IMR-90 (cell line): ENCODE measurements at regions not wholly inside any gene's neighbourhood (a gene's known extent, or its start where the extent isn't known, plus 50 kb on each side); places are given as distances from the start of the nearest gene placed in this dataset.

Experiments used
- ATAC-seq: fragments of 200-7000 bp; cut with Tn5 transposase; 2 replicates; pipeline ENCODE4 v1.9.1; 2020; ENCODE audit warnings: low read depth, mild to moderate bottlenecking, moderate library complexity
- BruUV-seq: library from RNA; stranded (reverse); fragments of 400-500 nt; replicated peaks from 2 replicates; lab custom pipeline; 2021; lab: Mats Ljungman, UMichigan
- CTCF ChIA-PET: fragments of 300-600 bp; formaldehyde crosslinking; extraction: SDS; loops from one replicate; lab custom pipeline; 2021; ENCODE audit warnings: antibody characterized with exemption; lab: Yijun Ruan, JAX
- POLR2A ChIA-PET: fragments of 300-600 bp; sonication (Branson Sonifier 250); formaldehyde crosslinking; loops from one replicate; lab custom pipeline; 2022; ENCODE audit warnings: antibody characterized with exemption; ENCODE audit not compliant: unreplicated experiment; lab: Charles Lee
- DNase-seq: peaks from one replicate; pipeline ENCODE4 v3.0.0; 2013
- H2AFZ ChIP-seq: replicated peaks from 2 replicates; pipeline ENCODE3; 2013; ENCODE audit warnings: low read length, mild to moderate bottlenecking; ENCODE audit not compliant: poor library complexity
- H2AK5ac ChIP-seq: 2 replicates; pipeline ENCODE4 v1.6.1; 2013; ENCODE audit warnings: low read depth, low read length, inconsistent platforms
- H2AK9ac ChIP-seq: replicated peaks from 2 replicates; pipeline ENCODE3; 2013; ENCODE audit warnings: mild to moderate bottlenecking, low read depth, low read length, moderate library complexity; ENCODE audit not compliant: poor library complexity
- H2BK120ac ChIP-seq: 2 replicates; pipeline ENCODE4 v1.6.1; 2013; ENCODE audit warnings: low read depth, low read length, inconsistent platforms
- H2BK15ac ChIP-seq: 3 replicates; pipeline ENCODE4 v1.6.1; 2013; ENCODE audit warnings: low read depth, low read length, inconsistent platforms
- H2BK20ac ChIP-seq: 2 replicates; pipeline ENCODE4 v1.6.1; 2013; ENCODE audit warnings: low read depth, mild to moderate bottlenecking, inconsistent platforms, low read length, moderate library complexity
- H2BK5ac ChIP-seq: 2 replicates; pipeline ENCODE4 v1.6.1; 2013; ENCODE audit warnings: mild to moderate bottlenecking, low read depth, low read length, inconsistent platforms; ENCODE audit not compliant: poor library complexity, severe bottlenecking
- H3K14ac ChIP-seq: replicated peaks from 2 replicates; pipeline ENCODE4 v1.6.1; 2013; ENCODE audit warnings: low read depth, low read length, inconsistent platforms
- H3K18ac ChIP-seq: 2 replicates; pipeline ENCODE4 v1.6.1; 2013; ENCODE audit warnings: low read depth, low read length, control low read depth
- H3K23ac ChIP-seq: 2 replicates; pipeline ENCODE4 v1.6.1; 2013; ENCODE audit warnings: low read depth, low read length, inconsistent platforms
- H3K27ac ChIP-seq: 2 replicates; pipeline ENCODE4 v1.5.1; 2013; ENCODE audit warnings: mild to moderate bottlenecking, control low read depth, low read length; ENCODE audit not compliant: insufficient read depth
- H3K27me3 ChIP-seq: 2 replicates; pipeline ENCODE4 v1.6.1; 2013; ENCODE audit warnings: low read length; ENCODE audit not compliant: control insufficient read depth, insufficient read depth
- H3K36me3 ChIP-seq: 2 replicates; pipeline ENCODE4 v1.6.1; 2013; ENCODE audit warnings: low read length, mixed read lengths; ENCODE audit not compliant: control insufficient read depth, insufficient read depth
- H3K4ac ChIP-seq: 2 replicates; pipeline ENCODE4 v1.6.1; 2013; ENCODE audit warnings: low read depth, low read length, inconsistent platforms
- H3K4me1 ChIP-seq: 2 replicates; pipeline ENCODE4 v1.6.1; 2013; ENCODE audit warnings: low read length, mixed read lengths; ENCODE audit not compliant: control insufficient read depth, insufficient read depth
- H3K4me2 ChIP-seq: 2 replicates; pipeline ENCODE4 v1.6.1; 2013; ENCODE audit warnings: low read depth, mild to moderate bottlenecking, control low read depth, low read length, moderate library complexity
- H3K4me3 ChIP-seq: 2 replicates; pipeline ENCODE4 v1.5.1; 2013; ENCODE audit warnings: low read depth, mild to moderate bottlenecking, control low read depth, low read length, moderate library complexity; ENCODE audit not compliant: insufficient read depth
- H3K56ac ChIP-seq: 2 replicates; pipeline ENCODE4 v1.6.1; 2013; ENCODE audit warnings: low read length, inconsistent platforms; ENCODE audit not compliant: insufficient read depth; ENCODE audit errors: extremely low read depth
- H3K79me1 ChIP-seq, 2 experiments: 2 replicates each; pipeline ENCODE4 v1.6.1; 2013; ENCODE audit warnings: low read length in 2 of 2, inconsistent platforms in 1 of 2, low read depth in 1 of 2
- H3K9ac ChIP-seq: 2 replicates; pipeline ENCODE4 v1.6.1; 2013; ENCODE audit warnings: low read depth, low read length, control low read depth
- H3K9me1 ChIP-seq: 2 replicates; pipeline ENCODE4 v1.6.1; 2013; ENCODE audit warnings: low read length, inconsistent platforms; ENCODE audit not compliant: insufficient read depth
- H3K9me3 ChIP-seq: 2 replicates; pipeline ENCODE4 v1.6.1; 2013; ENCODE audit warnings: low read length; ENCODE audit not compliant: control insufficient read depth, insufficient read depth
- H4K20me1 ChIP-seq: 2 replicates; pipeline ENCODE4 v1.6.1; 2013; ENCODE audit warnings: low read length, inconsistent platforms; ENCODE audit not compliant: insufficient read depth
- H4K5ac ChIP-seq: 2 replicates; pipeline ENCODE4 v1.6.1; 2013; ENCODE audit warnings: mild to moderate bottlenecking, low read depth, low read length, control low read depth
- H4K8ac ChIP-seq, 2 experiments: 2 replicates each; pipeline ENCODE4 v1.6.1; 2013; ENCODE audit warnings: low read depth in 2 of 2, low read length in 2 of 2, control low read depth in 1 of 2, inconsistent platforms in 1 of 2
- H4K91ac ChIP-seq: 2 replicates; pipeline ENCODE4 v1.6.1; 2013; ENCODE audit warnings: low read depth, low read length, inconsistent platforms; ENCODE audit not compliant: insufficient read depth
- BHLHE40 ChIP-seq: fragments of 150-350 bp; IDR thresholded peaks from 2 replicates; pipeline ENCODE4 v1.6.1; 2016; ENCODE audit warnings: mild to moderate bottlenecking, low read depth, low read length
- CEBPB ChIP-seq: IDR thresholded peaks from 2 replicates; pipeline ENCODE4 v1.6.1; 2012; ENCODE audit warnings: low read depth, low read length, improper control_type of control experiment
- CHD1 ChIP-seq: IDR thresholded peaks from 2 replicates; pipeline ENCODE4 v1.6.1; 2012; ENCODE audit warnings: low read depth, low read length, improper control_type of control experiment
- ELK1 ChIP-seq: fragments of 150-350 bp; IDR thresholded peaks from 2 replicates; pipeline ENCODE4 v1.6.1; 2016; ENCODE audit warnings: low read depth, mild to moderate bottlenecking, low read length, moderate library complexity, borderline replicate concordance
- MAZ ChIP-seq: IDR thresholded peaks from 2 replicates; pipeline ENCODE4 v1.6.1; 2012; ENCODE audit warnings: low read depth, mild to moderate bottlenecking, low read length, improper control_type of control experiment, moderate library complexity, borderline replicate concordance
- MXI1 ChIP-seq: IDR thresholded peaks from 2 replicates; pipeline ENCODE4 v1.6.1; 2012; ENCODE audit warnings: low read depth, mild to moderate bottlenecking, low read length, moderate library complexity, borderline replicate concordance
- POLR2A ChIP-seq: IDR thresholded peaks from 2 replicates; pipeline ENCODE4 v1.6.1; 2012; ENCODE audit warnings: mild to moderate bottlenecking, low read depth, low read length
- RAD21 ChIP-seq: IDR thresholded peaks from 2 replicates; pipeline ENCODE4 v1.6.1; 2012; ENCODE audit warnings: low read length, improper control_type of control experiment
- RCOR1 ChIP-seq: IDR thresholded peaks from 2 replicates; pipeline ENCODE4 v1.6.1; 2012; ENCODE audit warnings: mild to moderate bottlenecking, low read length, improper control_type of control experiment; ENCODE audit not compliant: insufficient replicate concordance
- SMC3 ChIP-seq: fragments of 150-350 bp; IDR thresholded peaks from 2 replicates; pipeline ENCODE4 v1.6.1; 2016; ENCODE audit warnings: low read depth, mild to moderate bottlenecking, antibody characterized with exemption, low read length, moderate library complexity
- whole genome bisulfite sequencing, 2 experiments: methylation state at CpG; one replicate each; pipeline versions ENCODE4 v1.1.5 to v1.1.7; 2013; ENCODE audit warnings: missing lambda C conversion rate in 2 of 2; ENCODE audit not compliant: insufficient read length in 1 of 2; ENCODE audit errors: extremely low coverage in 2 of 2; 5-methylcytosine and 5-hydroxymethylcytosine counted together
- dilution Hi-C: fragments of 300-500 bp; cut with HindIII; formaldehyde crosslinking; loops from one replicate; pipeline ENCODE4 v1.14.3; 2018; ENCODE audit warnings: low sequenced_read_pairs; ENCODE audit not compliant: unreplicated experiment
- in situ Hi-C: fragments of 300-500 bp; cut with MboI; formaldehyde crosslinking; loops from 3 replicates; pipeline ENCODE4 v1.14.3; 2019; ENCODE audit warnings: low sequenced_read_pairs, inconsistent platforms, mixed read lengths
- intact Hi-C: fragments of 100-400 bp; cut with micrococcal nuclease; formaldehyde crosslinking; loops from 2 replicates; pipeline ENCODE4 v1.10.0; 2022
- TF ChIP-seq, protein P1 (sequence below): fragments of 150-350 bp; IDR thresholded peaks from 2 replicates; pipeline ENCODE4 v1.6.1; 2017; ENCODE audit warnings: mild to moderate bottlenecking, antibody characterized with exemption, low read length, low read depth
- TF ChIP-seq, protein P2 (sequence below): conservative IDR thresholded peaks from 2 replicates; pipeline ENCODE4 v1.5.1; 2012; ENCODE audit warnings: mild to moderate bottlenecking, low read depth, low read length, improper control_type of control experiment

DNA sequence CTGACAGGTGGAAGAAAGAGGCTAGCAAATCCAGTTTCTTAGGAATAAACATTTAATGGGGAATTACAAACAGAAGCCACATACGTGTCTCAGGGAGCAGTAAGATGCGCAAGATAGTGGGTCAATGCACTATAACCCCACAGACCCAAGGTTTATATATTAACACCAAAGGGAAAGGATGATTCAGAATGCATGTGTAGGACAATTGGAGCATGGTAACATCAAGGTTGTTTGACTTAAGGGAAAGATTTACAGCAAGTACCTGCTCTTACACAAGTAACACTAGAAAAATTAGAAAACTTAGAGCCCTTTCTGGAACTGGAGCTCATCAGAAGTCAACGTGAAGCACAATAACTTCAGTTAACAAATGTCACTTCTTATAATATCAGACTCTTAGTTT, 161.1 kb upstream of the ZWINT start:
- H3K9me1 ChIP-seq, result no peaks in the 10 kb centered on the region
- no TSS peak for BruUV-seq
- ChIA-PET CTCF (no interaction called here), POLR2A (no interaction called here)
- no peak overlapping the region for H3K4me3 ChIP-seq
- no peaks in the 10 kb centered on the region for H3K4me1 ChIP-seq
- no peak overlapping the region for H2AK9ac ChIP-seq
- no peak overlapping the region for H3K27ac ChIP-seq
- no peaks in the 10 kb centered on the region for H3K36me3 ChIP-seq
- in situ Hi-C loops, result no loop called here
- H2BK5ac ChIP-seq, result no peak overlapping the region
- no peak overlapping the region for H4K8ac ChIP-seq
- H3K23ac ChIP-seq, result no peak overlapping the region
- DNase-seq (no peak), ATAC-seq (no peak)
- no CpG with 5 or more reads among the region's 3 CpGs for whole genome bisulfite sequencing, 2 experiments
- H3K4me2 ChIP-seq, result no peak overlapping the region
- no peak overlapping the region for H2BK15ac ChIP-seq
- H3K18ac ChIP-seq, result no peak overlapping the region
- no peaks in the 10 kb centered on the region for H4K20me1 ChIP-seq
- no peak overlapping the region for H4K91ac ChIP-seq
- H4K5ac ChIP-seq, result no peak overlapping the region
- H3K9ac ChIP-seq, result no peak overlapping the region
- no peak overlapping the region for H3K14ac ChIP-seq
- H3K79me1 ChIP-seq, result no peaks in the 10 kb centered on the region
- TF ChIP-seq, protein P1, sequence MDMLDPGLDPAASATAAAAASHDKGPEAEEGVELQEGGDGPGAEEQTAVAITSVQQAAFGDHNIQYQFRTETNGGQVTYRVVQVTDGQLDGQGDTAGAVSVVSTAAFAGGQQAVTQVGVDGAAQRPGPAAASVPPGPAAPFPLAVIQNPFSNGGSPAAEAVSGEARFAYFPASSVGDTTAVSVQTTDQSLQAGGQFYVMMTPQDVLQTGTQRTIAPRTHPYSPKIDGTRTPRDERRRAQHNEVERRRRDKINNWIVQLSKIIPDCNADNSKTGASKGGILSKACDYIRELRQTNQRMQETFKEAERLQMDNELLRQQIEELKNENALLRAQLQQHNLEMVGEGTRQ, result no peak
- TF ChIP-seq BHLHE40, result no peak
- TF ChIP-seq RCOR1, result no peak
- TF ChIP-seq RAD21, result no peak
- TF ChIP-seq ELK1, result no peak
- TF ChIP-seq SMC3, result no peak
- TF ChIP-seq MAZ, result no peak
- TF ChIP-seq POLR2A, result no peak
- TF ChIP-seq CHD1, result no peak
- no peak for TF ChIP-seq MXI1
- TF ChIP-seq, protein P2, sequence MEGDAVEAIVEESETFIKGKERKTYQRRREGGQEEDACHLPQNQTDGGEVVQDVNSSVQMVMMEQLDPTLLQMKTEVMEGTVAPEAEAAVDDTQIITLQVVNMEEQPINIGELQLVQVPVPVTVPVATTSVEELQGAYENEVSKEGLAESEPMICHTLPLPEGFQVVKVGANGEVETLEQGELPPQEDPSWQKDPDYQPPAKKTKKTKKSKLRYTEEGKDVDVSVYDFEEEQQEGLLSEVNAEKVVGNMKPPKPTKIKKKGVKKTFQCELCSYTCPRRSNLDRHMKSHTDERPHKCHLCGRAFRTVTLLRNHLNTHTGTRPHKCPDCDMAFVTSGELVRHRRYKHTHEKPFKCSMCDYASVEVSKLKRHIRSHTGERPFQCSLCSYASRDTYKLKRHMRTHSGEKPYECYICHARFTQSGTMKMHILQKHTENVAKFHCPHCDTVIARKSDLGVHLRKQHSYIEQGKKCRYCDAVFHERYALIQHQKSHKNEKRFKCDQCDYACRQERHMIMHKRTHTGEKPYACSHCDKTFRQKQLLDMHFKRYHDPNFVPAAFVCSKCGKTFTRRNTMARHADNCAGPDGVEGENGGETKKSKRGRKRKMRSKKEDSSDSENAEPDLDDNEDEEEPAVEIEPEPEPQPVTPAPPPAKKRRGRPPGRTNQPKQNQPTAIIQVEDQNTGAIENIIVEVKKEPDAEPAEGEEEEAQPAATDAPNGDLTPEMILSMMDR, result no peak
- no peak for TF ChIP-seq CEBPB
- no peak overlapping the region for H2BK20ac ChIP-seq
- intact Hi-C loops, result no loop called here
- dilution Hi-C loops, result no loop called here
- no peak overlapping the region for H2AFZ ChIP-seq
- no peak overlapping the region for H3K4ac ChIP-seq
- 0 out of 2 replicates have a peak, but pooled peaks cover 2% of the 10 kb centered on the region for H3K9me3 ChIP-seq
- no peak overlapping the region for H2BK120ac ChIP-seq
- no peak overlapping the region for H2AK5ac ChIP-seq
- no peak overlapping the region for H3K56ac ChIP-seq
- H3K27me3 ChIP-seq, result no peaks in the 10 kb centered on the region
